Endothelial cell of umbilical vein (primary cell): ENCODE measurements at regions not wholly inside any gene's neighbourhood (a gene's known extent, or its start where the extent isn't known, plus 50 kb on each side); places are given as distances from the start of the nearest gene placed in this dataset.

Experiments
- BruUV-seq: library from RNA; stranded (reverse); fragments of 400-500 nt; replicated peaks from 2 replicates; lab custom pipeline; 2021; lab: Mats Ljungman, UMichigan
- CTCF ChIA-PET: fragments of 300-600, 350-600 bp; sonication (Branson Sonifier 250); formaldehyde crosslinking; loops from one replicate; lab custom pipeline; 2021; ENCODE audit warnings: antibody characterized with exemption, inconsistent platforms; lab: Charles Lee
- POLR2A ChIA-PET: fragments of 300-600, 350-600 bp; sonication (Branson Sonifier 250); formaldehyde crosslinking; loops from one replicate; lab custom pipeline; 2021; ENCODE audit warnings: antibody characterized with exemption, inconsistent platforms; lab: Charles Lee
- DNase-seq: peaks from one replicate; pipeline ENCODE4 v3.0.0-alpha.2; 2011; ENCODE audit warnings: low read depth, low spot score
- FAIRE-seq: peaks from 2 replicates; lab custom pipeline; 2011; peaks lifted over from hg19 to GRCh38; lab: Jason Lieb, UNC
- H2AFZ ChIP-seq: 2 replicates; pipeline ENCODE4 v1.6.0; 2012; ENCODE audit warnings: low read depth, low read length, control low read depth, inconsistent platforms
- H3K27ac ChIP-seq: 2 replicates; pipeline ENCODE4 v1.5.1; 2011; ENCODE audit warnings: low read depth, mild to moderate bottlenecking, control low read depth, low read length, moderate library complexity; ENCODE audit not compliant: insufficient read depth
- H3K27me3 ChIP-seq, 2 experiments: 2 replicates each; pipeline versions ENCODE4 v1.6.0 to v1.6.1; 2011; ENCODE audit warnings: low read length in 2 of 2, mixed read lengths in 1 of 2; ENCODE audit not compliant: control insufficient read depth in 2 of 2, insufficient read depth in 2 of 2
- H3K36me3 ChIP-seq, 2 experiments: 2 replicates in 1 of 2; 3 replicates in 1 of 2; pipeline ENCODE4 v1.5.1; 2011; ENCODE audit warnings: low read length in 2 of 2, mild to moderate bottlenecking in 1 of 2, moderate library complexity in 1 of 2; ENCODE audit not compliant: control insufficient read depth in 2 of 2, insufficient read depth in 2 of 2; ENCODE audit errors: extremely low read depth in 1 of 2
- H3K4me1 ChIP-seq: 3 replicates; pipeline ENCODE4 v1.5.1; 2011; ENCODE audit warnings: mild to moderate bottlenecking, low read length; ENCODE audit not compliant: control insufficient read depth, insufficient read depth; ENCODE audit errors: extremely low read depth
- H3K4me2 ChIP-seq: 2 replicates; pipeline ENCODE4 v1.6.1; 2011; ENCODE audit warnings: low read length, control low read depth, mixed read lengths; ENCODE audit not compliant: insufficient read depth
- H3K4me3 ChIP-seq, 3 experiments: fragments of 200-600 bp in 1 of 3; sonication (generic), shearing (Covaris generic) in 1 of 3; replicated peaks in 1 of 3; 2 replicates each; pipeline ENCODE4 v1.5.1; 2011 to 2016; ENCODE audit warnings: control low read depth in 3 of 3, low read length in 3 of 3, mild to moderate bottlenecking in 2 of 3, inconsistent platforms in 1 of 3, low read depth in 1 of 3, moderate library complexity in 1 of 3; ENCODE audit not compliant: insufficient read depth in 1 of 3
- H3K79me2 ChIP-seq: 2 replicates; pipeline ENCODE4 v1.6.0; 2012; ENCODE audit warnings: low read length, inconsistent platforms; ENCODE audit not compliant: control insufficient read depth, insufficient read depth
- H3K9ac ChIP-seq: replicated peaks from 2 replicates; pipeline ENCODE3; 2011; ENCODE audit warnings: low read length, control low read depth; ENCODE audit not compliant: insufficient read depth; ENCODE audit errors: extremely low read depth
- H3K9me1 ChIP-seq: replicated peaks from 3 replicates; pipeline ENCODE4 v1.6.0; 2011; ENCODE audit warnings: mild to moderate bottlenecking, low read length; ENCODE audit not compliant: control insufficient read depth, insufficient read depth; ENCODE audit errors: extremely low read depth
- H3K9me3 ChIP-seq: replicated peaks from 2 replicates; pipeline ENCODE4 v1.5.1; 2012; ENCODE audit warnings: low read length, inconsistent platforms; ENCODE audit not compliant: control insufficient read depth, insufficient read depth
- H4K20me1 ChIP-seq: replicated peaks from 2 replicates; pipeline ENCODE3; 2011; ENCODE audit warnings: mild to moderate bottlenecking, low read length; ENCODE audit not compliant: control insufficient read depth, insufficient read depth; ENCODE audit errors: extremely low read depth
- CTCF ChIP-seq, 2 donors: IDR thresholded peaks; 1 replicate in 1 of 2; 2 replicates in 1 of 2; pipeline ENCODE4 v1.5.1; 2011; ENCODE audit warnings: low read length in 2 of 2, mild to moderate bottlenecking in 2 of 2, moderate library complexity in 2 of 2, control low read depth in 1 of 2, inconsistent platforms in 1 of 2, low read depth in 1 of 2; ENCODE audit not compliant: insufficient read depth in 1 of 2; ENCODE audit errors: extremely low read depth in 1 of 2
- EZH2 ChIP-seq: IDR thresholded peaks from 2 replicates; pipeline ENCODE4 v1.6.1; 2012; ENCODE audit warnings: borderline replicate concordance, low read depth, mild to moderate bottlenecking, moderate library complexity, low read length, inconsistent platforms; ENCODE audit not compliant: severe bottlenecking
- FOS ChIP-seq: IDR thresholded peaks from 2 replicates; pipeline ENCODE4 v1.6.1; 2011; ENCODE audit warnings: mild to moderate bottlenecking, low read length, moderate library complexity, borderline replicate concordance; ENCODE audit not compliant: insufficient read depth
- GATA2 ChIP-seq: IDR thresholded peaks from 2 replicates; pipeline ENCODE4 v1.7.0; 2011; ENCODE audit warnings: low read depth, mild to moderate bottlenecking, moderate library complexity, mixed read lengths, low read length; ENCODE audit not compliant: insufficient read length, insufficient read depth
- JUN ChIP-seq: IDR thresholded peaks from 2 replicates; pipeline ENCODE4 v1.6.1; 2011; ENCODE audit warnings: borderline replicate concordance, low read depth; ENCODE audit not compliant: insufficient read length, insufficient read depth
- MAX ChIP-seq: IDR thresholded peaks from 2 replicates; pipeline ENCODE4 v1.6.1; 2011; ENCODE audit not compliant: insufficient read depth, insufficient read length
- MYC ChIP-seq: IDR thresholded peaks from one replicate; pipeline ENCODE4 v1.6.1; 2011; ENCODE audit warnings: mild to moderate bottlenecking, low read depth, low read length
- POLR2A ChIP-seq: IDR thresholded peaks from 2 replicates; pipeline ENCODE4 v1.6.1; 2012; ENCODE audit warnings: low read depth, mild to moderate bottlenecking, control low read depth, low read length
- POLR2AphosphoS5 ChIP-seq: IDR thresholded peaks from 2 replicates; pipeline ENCODE4 v1.6.1; 2012; ENCODE audit warnings: low read depth, mild to moderate bottlenecking, control low read depth, low read length, moderate library complexity; ENCODE audit not compliant: insufficient read depth
- dilution Hi-C: fragments of 300-500 bp; cut with MboI; formaldehyde crosslinking; loops from one replicate; pipeline ENCODE4 v1.15.0; 2019; ENCODE audit warnings: low sequenced_read_pairs; ENCODE audit not compliant: extremely low pct_ligation_motif_present
- intact Hi-C: fragments of 100-400 bp; cut with micrococcal nuclease; formaldehyde crosslinking; loops from one replicate; pipeline ENCODE4 v1.10.0; 2022

- ChIA-PET POLR2A (no interaction called here), CTCF (no interaction called here)
- H3K9me3 ChIP-seq: peaks cover 10% of the 10 kb centered on the region
- H2AFZ ChIP-seq: no peak overlapping the region
- H3K4me1 ChIP-seq: no peaks in the 10 kb centered on the region
- no peak for TF ChIP-seq MAX
- no peak for DNase-seq
- no peaks in the 10 kb centered on the region for H3K27me3 ChIP-seq
- dilution Hi-C loops (no loop called here), intact Hi-C loops (no loop called here)
- no peak overlapping the region for H3K4me3 ChIP-seq
- H3K9me1 ChIP-seq: no peaks in the 10 kb centered on the region
- no peaks in the 10 kb centered on the region for H3K36me3 ChIP-seq
- no peak for FAIRE-seq
- H3K4me2 ChIP-seq: no peak overlapping the region
- H3K27ac ChIP-seq: no peak overlapping the region
- H3K9ac ChIP-seq: no peak overlapping the region
- no peaks in the 10 kb centered on the region for H4K20me1 ChIP-seq
- H3K79me2 ChIP-seq: no peaks in the 10 kb centered on the region
- no TSS peak for BruUV-seq
These were observed 55.3 kb upstream of the TTC34 start for GRCh38 chr1:2856676-2857375.

GRCh38 chr1:2857521-2857920 is 56.0 kb upstream of the TTC34 start:
- Histone ChIP-seq H3K9me3 (peaks cover 10% of the 10 kb centered on the region), H3K9ac (no peak overlapping the region), H3K27me3 (no peaks in the 10 kb centered on the region), H3K36me3 (no peaks in the 10 kb centered on the region), H3K79me2 (no peaks in the 10 kb centered on the region), H3K27ac (no peak overlapping the region), H2AFZ (no peak overlapping the region), H3K9me1 (no peaks in the 10 kb centered on the region), H3K4me1 (no peaks in the 10 kb centered on the region), H3K4me2 (no peak overlapping the region), H3K4me3 (no peak overlapping the region), H4K20me1 (no peaks in the 10 kb centered on the region)
- ChIA-PET POLR2A (no interaction called here), CTCF (no interaction called here)
- no TSS peak for BruUV-seq
- intact Hi-C loops (no loop called here), dilution Hi-C loops (no loop called here)
- FAIRE-seq: no peak
- DNase-seq: no peak
- TF ChIP-seq POLR2A: no peak
- no peak for TF ChIP-seq JUN
- no peak for TF ChIP-seq POLR2AphosphoS5
- no peak for TF ChIP-seq MYC
- TF ChIP-seq FOS: no peak
- no peak for TF ChIP-seq EZH2
- TF ChIP-seq MAX: no peak
- no peak for TF ChIP-seq GATA2
- TF ChIP-seq CTCF (IDR thresholded peaks at IDR 0.05; ENCODE audit: extremely low read depth in 1 of 2, insufficient read depth in 1 of 2, low read depth in 1 of 2, low read length in 2 of 2): no peak
